SH-SY5Y (cell line): ENCODE measurements at regions not wholly inside any gene's neighbourhood (a gene's known extent, or its start where the extent isn't known, plus 50 kb on each side); places are given as distances from the start of the nearest gene placed in this dataset.

Experiments
- GATA2 ChIP-seq: IDR thresholded peaks from 2 replicates; pipeline ENCODE4 v1.6.1; 2011; ENCODE audit warnings: mild to moderate bottlenecking, low read depth, low read length
- GATA3 ChIP-seq: IDR thresholded peaks from 2 replicates; pipeline ENCODE4 v1.6.1; 2011; ENCODE audit warnings: low read depth, mild to moderate bottlenecking, low read length, moderate library complexity

- TF ChIP-seq GATA2 = no peak
- no peak for TF ChIP-seq GATA3
Measured at GRCh38 chr9:107737987-107738743, 248.6 kb upstream of the KLF4 start.
